Upper lobe of left lung (tissue), 4 donors: ENCODE measurements at regions not wholly inside any gene's neighbourhood (a gene's known extent, or its start where the extent isn't known, plus 50 kb on each side); places are given as distances from the start of the nearest gene placed in this dataset.

ENCODE experiments used
- EP300 ChIP-seq, 4 donors: sonication (generic); formaldehyde crosslinking; IDR thresholded peaks; one replicate each; pipeline ENCODE4 v1.5.1; 2017; ENCODE audit warnings: antibody characterized with exemption in 4 of 4, control low read depth in 2 of 4
- POLR2A ChIP-seq, 4 donors: fragments of 450-650 bp; IDR thresholded peaks; one replicate each; pipeline ENCODE4 v1.5.1; 2016 to 2017; ENCODE audit warnings: antibody characterized with exemption in 4 of 4, mild to moderate bottlenecking in 2 of 4
- POLR2AphosphoS5 ChIP-seq, 2 donors: sonication (generic); formaldehyde crosslinking; IDR thresholded peaks; one replicate each; pipeline ENCODE4 v1.5.1; 2017; ENCODE audit warnings: antibody characterized with exemption in 2 of 2
- TF ChIP-seq, protein P1 (sequence below), 6 experiments: fragments of 450-650 bp in 4 of 6; fragments of 200-600 bp in 2 of 6; sonication (generic) in 2 of 6; IDR thresholded peaks; one replicate each; pipeline ENCODE4 v1.5.1; 2016 to 2019; ENCODE audit warnings: antibody characterized with exemption in 6 of 6

DNA sequence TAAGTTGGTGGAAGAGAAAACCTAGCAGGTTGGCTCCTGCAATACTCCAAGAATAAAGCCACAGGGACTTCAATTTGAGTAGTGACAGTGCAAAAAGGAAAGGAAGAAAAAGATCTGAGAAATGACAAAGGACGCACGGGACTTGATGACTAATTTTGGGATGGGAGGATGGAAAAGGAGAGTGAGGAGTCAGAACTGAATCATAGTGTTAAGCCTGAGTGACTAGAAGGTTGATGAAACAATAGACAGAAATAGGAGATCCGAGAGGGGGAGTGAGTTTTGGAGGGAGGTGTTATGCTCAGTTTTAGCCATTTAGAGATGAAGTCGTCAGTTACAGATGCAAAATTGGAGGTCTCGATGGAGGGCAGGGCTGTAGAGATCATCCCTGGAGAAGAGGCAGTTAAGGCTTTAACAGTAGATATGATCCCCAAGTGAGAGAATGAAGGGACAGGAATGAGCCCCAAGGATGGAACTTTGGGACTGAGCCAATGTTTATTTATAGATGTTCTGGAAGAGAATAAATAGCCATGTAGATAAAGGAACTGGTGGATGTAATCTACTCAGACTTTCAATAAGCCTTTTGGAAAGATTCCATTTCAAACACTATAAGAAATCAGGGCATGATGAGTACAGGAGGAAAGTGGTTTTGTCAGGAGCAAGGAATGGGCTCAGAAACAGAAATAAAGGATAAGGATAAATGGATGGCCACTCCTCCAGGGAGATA lies 108.9 kb upstream of the NCAM1 start:
- TF ChIP-seq, protein P1, sequence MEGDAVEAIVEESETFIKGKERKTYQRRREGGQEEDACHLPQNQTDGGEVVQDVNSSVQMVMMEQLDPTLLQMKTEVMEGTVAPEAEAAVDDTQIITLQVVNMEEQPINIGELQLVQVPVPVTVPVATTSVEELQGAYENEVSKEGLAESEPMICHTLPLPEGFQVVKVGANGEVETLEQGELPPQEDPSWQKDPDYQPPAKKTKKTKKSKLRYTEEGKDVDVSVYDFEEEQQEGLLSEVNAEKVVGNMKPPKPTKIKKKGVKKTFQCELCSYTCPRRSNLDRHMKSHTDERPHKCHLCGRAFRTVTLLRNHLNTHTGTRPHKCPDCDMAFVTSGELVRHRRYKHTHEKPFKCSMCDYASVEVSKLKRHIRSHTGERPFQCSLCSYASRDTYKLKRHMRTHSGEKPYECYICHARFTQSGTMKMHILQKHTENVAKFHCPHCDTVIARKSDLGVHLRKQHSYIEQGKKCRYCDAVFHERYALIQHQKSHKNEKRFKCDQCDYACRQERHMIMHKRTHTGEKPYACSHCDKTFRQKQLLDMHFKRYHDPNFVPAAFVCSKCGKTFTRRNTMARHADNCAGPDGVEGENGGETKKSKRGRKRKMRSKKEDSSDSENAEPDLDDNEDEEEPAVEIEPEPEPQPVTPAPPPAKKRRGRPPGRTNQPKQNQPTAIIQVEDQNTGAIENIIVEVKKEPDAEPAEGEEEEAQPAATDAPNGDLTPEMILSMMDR (IDR thresholded peaks at IDR 0.05) = no peak
- TF ChIP-seq POLR2A (IDR thresholded peaks at IDR 0.05) (no peak), EP300 (IDR thresholded peaks at IDR 0.05) (no peak), POLR2AphosphoS5 (IDR thresholded peaks at IDR 0.05) (no peak)
